ENCODE measurements at regions not wholly inside any gene's neighbourhood (a gene's known extent, or its start where the extent isn't known, plus 50 kb on each side); places are given as distances from the start of the nearest gene placed in this dataset.

GRCh38 chr4:18735740-18736268 lies 714.2 kb upstream of the LCORL start:
- H3K9me3 ChIP-seq, result no peaks in the 10 kb centered on the region
- no peak for ATAC-seq
- H3K4me1 ChIP-seq, result peaks cover 0 to 17% (median 4%) of the 10 kb centered on the region in 3 donors
- no peaks in the 10 kb centered on the region for H3K36me3 ChIP-seq
- TF ChIP-seq POLR2A (IDR thresholded peaks at IDR 0.05) (no peak), POLR2AphosphoS5 (IDR thresholded peaks at IDR 0.05) (no peak), EP300 (IDR thresholded peaks at IDR 0.05) (no peak), CTCF (IDR thresholded peaks at IDR 0.05) (no peak)
- 63 to 71% methylated on average over 3 of the region's 3 CpGs for WGBS, 2 donors (ENCODE audit: low coverage in 1 of 2)
- H3K4me3 ChIP-seq, result no peak overlapping the region
- H3K27me3 ChIP-seq, result no peaks in the 10 kb centered on the region
- no peak overlapping the region for H3K27ac ChIP-seq

GRCh38 chr4:18734405-18734804 lies 712.9 kb upstream of the LCORL start:
- ATAC-seq, result no peak
- TF ChIP-seq EP300 (IDR thresholded peaks at IDR 0.05), result no peak
- no peak for TF ChIP-seq POLR2A (IDR thresholded peaks at IDR 0.05)
- no peak for TF ChIP-seq CTCF (IDR thresholded peaks at IDR 0.05)
- no peak for TF ChIP-seq POLR2AphosphoS5 (IDR thresholded peaks at IDR 0.05)
- WGBS, 2 donors (ENCODE audit: low coverage in 1 of 2), result 15 to 21% methylated on average over 2 of the region's 2 CpGs

GRCh38 chr4:18733961-18734360 lies 712.4 kb upstream of the LCORL start:
- WGBS, 2 donors (ENCODE audit: low coverage in 1 of 2), result 17 to 31% methylated on average over 2 of the region's 2 CpGs

More at GRCh38 chr4:18734405-18734804, 712.9 kb upstream of the LCORL start:
- Histone ChIP-seq H3K36me3 (no peaks in the 10 kb centered on the region), H3K9me3 (no peaks in the 10 kb centered on the region), H3K27ac (no peak overlapping the region), H3K4me3 (no peak overlapping the region), H3K4me1 (peaks cover 0 to 17% (median 4%) of the 10 kb centered on the region in 3 donors), H3K27me3 (no peaks in the 10 kb centered on the region)

GRCh38 chr4:18722748-18723191 lies 701.2 kb upstream of the LCORL start:
- Histone ChIP-seq H3K36me3 (no peaks in the 10 kb centered on the region), H3K27me3 (no peaks in the 10 kb centered on the region), H3K9me3 (peaks cover 0 to 11% (median 0%) of the 10 kb centered on the region in 3 donors), H3K27ac (no peak overlapping the region), H3K4me3 (no peak overlapping the region), H3K4me1 (no peaks in the 10 kb centered on the region)
- 50 to 63% methylated on average over 1 of the region's 1 CpG for WGBS, 2 donors (ENCODE audit: low coverage in 1 of 2)
- TF ChIP-seq POLR2AphosphoS5 (IDR thresholded peaks at IDR 0.05) (no peak), EP300 (IDR thresholded peaks at IDR 0.05) (no peak), POLR2A (IDR thresholded peaks at IDR 0.05) (no peak), CTCF (IDR thresholded peaks at IDR 0.05) (no peak)
- no peak for ATAC-seq

More at GRCh38 chr4:18733961-18734360, 712.4 kb upstream of the LCORL start:
- no peak for TF ChIP-seq EP300 (IDR thresholded peaks at IDR 0.05)
- ATAC-seq, result no peak
- H3K9me3 ChIP-seq, result no peaks in the 10 kb centered on the region
- H3K4me1 ChIP-seq, result peaks cover 0 to 17% (median 4%) of the 10 kb centered on the region in 3 donors
- H3K36me3 ChIP-seq, result no peaks in the 10 kb centered on the region
- no peak overlapping the region for H3K27ac ChIP-seq
- no peaks in the 10 kb centered on the region for H3K27me3 ChIP-seq
- no peak overlapping the region for H3K4me3 ChIP-seq

GRCh38 chr4:18698119-18698883 lies 676.7 kb upstream of the LCORL start:
- Histone ChIP-seq H3K27ac (no peak overlapping the region), H3K4me1 (no peaks in the 10 kb centered on the region), H3K36me3 (no peaks in the 10 kb centered on the region), H3K4me3 (no peak overlapping the region), H3K27me3 (no peaks in the 10 kb centered on the region), H3K9me3 (no peaks in the 10 kb centered on the region)
- no peak for ATAC-seq
- WGBS, 2 donors (ENCODE audit: low coverage in 1 of 2), result 75 to 80% methylated on average over 6 to 10 of the region's 10 CpGs
- TF ChIP-seq CTCF (IDR thresholded peaks at IDR 0.05), result no peak
- no peak for TF ChIP-seq POLR2A (IDR thresholded peaks at IDR 0.05)
- no peak for TF ChIP-seq POLR2AphosphoS5 (IDR thresholded peaks at IDR 0.05)
- TF ChIP-seq EP300 (IDR thresholded peaks at IDR 0.05), result no peak
